CD14-positive monocyte (primary cell): ENCODE measurements at regions not wholly inside any gene's neighbourhood (a gene's known extent, or its start where the extent isn't known, plus 50 kb on each side); places are given as distances from the start of the nearest gene placed in this dataset.

ENCODE experiments used
- DNase-seq, 3 donors: peaks; one replicate each; pipeline ENCODE4 v3.0.0-alpha.2; 2011 to 2022
- H2AFZ ChIP-seq: 2 replicates; pipeline ENCODE4 v1.6.0; 2012; ENCODE audit warnings: mild to moderate bottlenecking, low read depth, low read length, inconsistent platforms; ENCODE audit not compliant: insufficient read depth, poor library complexity, severe bottlenecking
- H3K27ac ChIP-seq, 2 donors: 1 replicate in 1 of 2; 2 replicates in 1 of 2; pipeline ENCODE4 v1.5.1; 2012 to 2013; ENCODE audit warnings: low read length in 2 of 2, control low read depth in 1 of 2, inconsistent platforms in 1 of 2, low read depth in 1 of 2, mild to moderate bottlenecking in 1 of 2
- H3K27me3 ChIP-seq, 2 donors: one replicate each; pipeline versions ENCODE4 v1.6.0 to v1.6.1; 2011 to 2013; ENCODE audit warnings: low read length in 2 of 2; ENCODE audit not compliant: control insufficient read depth in 2 of 2, insufficient read depth in 2 of 2
- H3K36me3 ChIP-seq, 2 donors: replicated peaks in 1 of 2; 1 replicate in 1 of 2; 2 replicates in 1 of 2; pipeline versions ENCODE4 v1.5.1 to v1.6.1; 2012 to 2013; ENCODE audit warnings: low read length in 2 of 2, control low read depth in 1 of 2, inconsistent platforms in 1 of 2, mild to moderate bottlenecking in 1 of 2; ENCODE audit not compliant: insufficient read depth in 2 of 2, control insufficient read depth in 1 of 2
- H3K4me1 ChIP-seq, 2 donors: 1 replicate in 1 of 2; 2 replicates in 1 of 2; pipeline versions ENCODE4 v1.5.1 to v1.6.1; 2012 to 2013; ENCODE audit warnings: low read length in 2 of 2, control low read depth in 1 of 2, inconsistent platforms in 1 of 2, mild to moderate bottlenecking in 1 of 2, moderate library complexity in 1 of 2; ENCODE audit not compliant: insufficient read depth in 2 of 2, control insufficient read depth in 1 of 2
- H3K4me2 ChIP-seq: replicated peaks from 2 replicates; pipeline ENCODE3; 2012; ENCODE audit warnings: low read length, moderate library complexity, mild to moderate bottlenecking; ENCODE audit not compliant: poor library complexity, severe bottlenecking; ENCODE audit errors: extremely low read depth
- H3K4me3 ChIP-seq, 3 experiments: fragments of 200-600 bp in 1 of 3; sonication (generic) in 1 of 3; replicated peaks in 1 of 3; 1 replicate in 2 of 3; 2 replicates in 1 of 3; pipeline ENCODE4 v1.5.1; 2011 to 2013; ENCODE audit warnings: low read length in 3 of 3, mild to moderate bottlenecking in 3 of 3, control low read depth in 2 of 3, low read depth in 2 of 3, inconsistent platforms in 1 of 3, moderate library complexity in 1 of 3
- H3K79me2 ChIP-seq: 2 replicates; pipeline ENCODE4 v1.6.0; 2012; ENCODE audit warnings: mild to moderate bottlenecking, control low read depth, inconsistent platforms, low read length, moderate library complexity; ENCODE audit not compliant: insufficient read depth
- H3K9ac ChIP-seq: 2 replicates; pipeline ENCODE4 v1.6.0; 2017; ENCODE audit warnings: low read length, mild to moderate bottlenecking; ENCODE audit not compliant: insufficient read depth, poor library complexity, severe bottlenecking
- H3K9me3 ChIP-seq, 2 donors: replicated peaks in 1 of 2; 1 replicate in 1 of 2; 2 replicates in 1 of 2; pipeline versions ENCODE4 v1.5.1 to v1.6.1; 2012 to 2013; ENCODE audit warnings: low read length in 2 of 2, control low read depth in 1 of 2; ENCODE audit not compliant: control insufficient read depth in 1 of 2, insufficient read depth in 1 of 2
- H4K20me1 ChIP-seq: 2 replicates; pipeline ENCODE4 v1.6.0; 2012; ENCODE audit warnings: mild to moderate bottlenecking, low read length, control low read depth, moderate library complexity; ENCODE audit not compliant: insufficient read depth
- H3K27ac Mint-ChIP-seq, 7 donors: one replicate each; pipeline ENCODE4 v1.8.0; 2020; ENCODE audit warnings: mild to moderate bottlenecking in 7 of 7, mixed read lengths in 7 of 7, moderate library complexity in 6 of 7, inconsistent platforms in 2 of 7
- H3K27me3 Mint-ChIP-seq, 3 donors: one replicate each; pipeline ENCODE4 v1.8.0; 2021 to 2022; ENCODE audit warnings: low read depth in 3 of 3, mild to moderate bottlenecking in 3 of 3, mixed read lengths in 3 of 3, moderate library complexity in 3 of 3, inconsistent platforms in 1 of 3
- H3K36me3 Mint-ChIP-seq, 2 donors: one replicate each; pipeline ENCODE4 v1.8.0; 2020; ENCODE audit warnings: mixed read lengths in 2 of 2, inconsistent platforms in 1 of 2, mild to moderate bottlenecking in 1 of 2
- H3K4me1 Mint-ChIP-seq: one replicate; pipeline ENCODE4 v1.8.0; 2020; ENCODE audit warnings: mild to moderate bottlenecking, mixed read lengths
- H3K4me3 Mint-ChIP-seq, 2 donors: one replicate each; pipeline ENCODE4 v1.8.0; 2020; ENCODE audit warnings: mild to moderate bottlenecking in 2 of 2, mixed read lengths in 2 of 2, moderate library complexity in 1 of 2
- H3K9me3 Mint-ChIP-seq, 7 donors: one replicate each; pipeline ENCODE4 v1.8.0; 2020 to 2022; ENCODE audit warnings: mixed read lengths in 7 of 7, mild to moderate bottlenecking in 6 of 7, moderate library complexity in 6 of 7, inconsistent platforms in 2 of 7
- CTCF ChIP-seq: fragments of 200-600 bp; IDR thresholded peaks from one replicate; pipeline ENCODE4 v1.8.0; 2022; ENCODE audit warnings: antibody characterized with exemption, mild to moderate bottlenecking
- WGBS: methylation state at CpG from one replicate; pipeline ENCODE4 v1.1.5; 2013; ENCODE audit warnings: missing lambda C conversion rate; ENCODE audit not compliant: insufficient coverage; 5-methylcytosine and 5-hydroxymethylcytosine counted together
- intact Hi-C, 2 donors: fragments of 100-400 bp; cut with micrococcal nuclease; formaldehyde crosslinking; loops; one replicate each; pipeline versions ENCODE4 v1.15.0 to v1.15.1; 2023

DNA sequence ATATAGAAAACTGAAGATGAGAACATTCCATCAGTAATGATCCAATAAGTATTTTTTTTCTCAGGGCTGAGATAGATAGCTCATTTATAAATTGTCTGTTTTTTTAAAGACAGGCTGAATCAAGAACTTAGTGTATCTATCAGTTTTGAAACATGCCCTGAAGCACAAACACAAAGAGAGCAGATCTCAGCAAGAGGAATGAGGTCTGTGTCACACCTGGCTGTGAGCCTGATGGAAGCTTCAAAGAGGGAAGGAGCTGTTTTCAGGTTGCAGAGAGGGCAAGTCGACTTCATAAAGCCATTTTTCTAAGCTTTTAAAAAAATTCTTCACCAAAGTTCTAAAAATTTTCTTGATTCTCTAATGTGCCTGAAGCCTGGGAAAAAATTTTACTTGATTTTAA, 434.9 kb downstream of the PDGFC start:
- Mint-ChIP-seq H3K27ac (no peak overlapping the region), H3K36me3 (no peaks in the 10 kb centered on the region), H3K9me3 (peaks cover 0 to 6% (median 0%) of the 10 kb centered on the region in 7 donors), H3K4me1 (no peaks in the 10 kb centered on the region), H3K27me3 (no peaks in the 10 kb centered on the region), H3K4me3 (no peak overlapping the region)
- no peak overlapping the region for H2AFZ ChIP-seq
- no CpG with 5 or more reads among the region's 1 CpG for WGBS
- H3K27ac ChIP-seq = no peak overlapping the region
- intact Hi-C loops = no loop called here
- H3K27me3 ChIP-seq = no peaks in the 10 kb centered on the region
- no peaks in the 10 kb centered on the region for H3K79me2 ChIP-seq
- no peak overlapping the region for H3K4me3 ChIP-seq
- no peak overlapping the region for H3K9ac ChIP-seq
- no peak for DNase-seq
- TF ChIP-seq CTCF = no peak
- H3K9me3 ChIP-seq = no peaks in the 10 kb centered on the region
- H3K36me3 ChIP-seq = no peaks in the 10 kb centered on the region
- H3K4me1 ChIP-seq = no peaks in the 10 kb centered on the region
- no peaks in the 10 kb centered on the region for H4K20me1 ChIP-seq
- H3K4me2 ChIP-seq = no peak overlapping the region

- no peaks in the 10 kb centered on the region for H3K79me2 ChIP-seq
- no peak overlapping the region for H3K4me3 Mint-ChIP-seq
- no peaks in the 10 kb centered on the region for H3K27me3 ChIP-seq
- DNase-seq = no peak
- H3K4me2 ChIP-seq = no peak overlapping the region
- H3K9me3 ChIP-seq = no peaks in the 10 kb centered on the region
- no peak overlapping the region for H3K27ac ChIP-seq
- no CpG with 5 or more reads among the region's 2 CpGs for WGBS
- H3K36me3 ChIP-seq = no peaks in the 10 kb centered on the region
- no peaks in the 10 kb centered on the region for H4K20me1 ChIP-seq
- TF ChIP-seq CTCF = no peak
- H3K27me3 Mint-ChIP-seq = no peaks in the 10 kb centered on the region
- H3K4me1 Mint-ChIP-seq = no peaks in the 10 kb centered on the region
- H2AFZ ChIP-seq = no peak overlapping the region
- intact Hi-C loops = no loop called here
- H3K9ac ChIP-seq = no peak overlapping the region
- H3K4me1 ChIP-seq = no peaks in the 10 kb centered on the region
- H3K9me3 Mint-ChIP-seq = peaks cover 0 to 5% (median 0%) of the 10 kb centered on the region in 7 donors
- no peak overlapping the region for H3K4me3 ChIP-seq
- H3K36me3 Mint-ChIP-seq = no peaks in the 10 kb centered on the region
- H3K27ac Mint-ChIP-seq = no peak overlapping the region
These were observed 437.4 kb downstream of the PDGFC start for GRCh38 chr4:156534205-156534604.
